ENCODE measurements at regions not wholly inside any gene's neighbourhood (a gene's known extent, or its start where the extent isn't known, plus 50 kb on each side); places are given as distances from the start of the nearest gene placed in this dataset.

GRCh38 chr9:1757186-1757585 is 258.0 kb upstream of the SMARCA2 start (continued):
- TF ChIP-seq USF2 (IDR thresholded peaks at IDR 0.05) = no peak
- TF ChIP-seq ZSCAN20 (CRISPR knock-in tag; IDR thresholded peaks at IDR 0.05) = no peak
- no peak for TF ChIP-seq BCL3 (IDR thresholded peaks at IDR 0.05)
- TF ChIP-seq POLR2A (IDR thresholded peaks at IDR 0.05; ENCODE audit: low read length) = no peak
- no peak for TF ChIP-seq MAFK (IDR thresholded peaks at IDR 0.05; ENCODE audit: partially characterized antibody)
- TF ChIP-seq HDAC2 (IDR thresholded peaks at IDR 0.05) = no peak
- no peak for TF ChIP-seq MAX (IDR thresholded peaks at IDR 0.05)

GRCh38 chr9:1759009-1759408 is 256.1 kb upstream of the SMARCA2 start:
- Histone ChIP-seq H3K4me2 (no peak overlapping the region), H3K4me1 (no peaks in the 10 kb centered on the region), H3K9me3 (no peaks in the 10 kb centered on the region), H3K27ac (no peak overlapping the region), H3K4me3 (no peak overlapping the region)
- CTCF ChIA-PET = no interaction called here
- TF ChIP-seq HMGXB4 (CRISPR knock-in tag; IDR thresholded peaks at IDR 0.05; ENCODE audit: borderline replicate concordance) = no peak
- no peak for TF ChIP-seq KDM1A (IDR thresholded peaks at IDR 0.05; ENCODE audit: low read depth)
- TF ChIP-seq RARB (CRISPR knock-in tag; IDR thresholded peaks at IDR 0.05) = no peak
- TF ChIP-seq JUN (IDR thresholded peaks at IDR 0.05) = no peak
- TF ChIP-seq KDM5A (IDR thresholded peaks at IDR 0.05) = no peak
- no peak for TF ChIP-seq NPAS2 (CRISPR knock-in tag; IDR thresholded peaks at IDR 0.05; ENCODE audit: borderline replicate concordance)
- no peak for TF ChIP-seq HEYL (CRISPR knock-in tag; IDR thresholded peaks at IDR 0.05)
- TF ChIP-seq EP300 (IDR thresholded peaks at IDR 0.05) = no peak
- no peak for TF ChIP-seq BHLHE40 (IDR thresholded peaks at IDR 0.05; ENCODE audit: low read depth, low read length)
- TF ChIP-seq HOXA7 (CRISPR knock-in tag; IDR thresholded peaks at IDR 0.05) = no peak
- TF ChIP-seq ZC3H11A (IDR thresholded peaks at IDR 0.05) = no peak
- no peak for TF ChIP-seq MAX (IDR thresholded peaks at IDR 0.05)
- no peak for TF ChIP-seq MAFK (IDR thresholded peaks at IDR 0.05; ENCODE audit: partially characterized antibody)
- no peak for TF ChIP-seq HES2 (IDR thresholded peaks at IDR 0.05)
- ATAC-seq (no peak), DNase-seq (ENCODE audit: low read depth in 1 of 2, low spot score in 1 of 2) (peak in 1 of 2 experiments; percentile 1), FAIRE-seq (no peak)
- WGBS (ENCODE audit: missing lambda C conversion rate) = 0% methylated on average over 2 of the region's 2 CpGs
- POLR2A ChIA-PET = no interaction called here

GRCh38 chr9:1759771-1760300 is 255.3 kb upstream of the SMARCA2 start:
- ChIA-PET POLR2A (no interaction called here), CTCF (no interaction called here)
- FAIRE-seq = no peak
- WGBS (ENCODE audit: missing lambda C conversion rate) = 1% methylated on average over 5 of the region's 5 CpGs
- H3K4me3 ChIP-seq = no peak overlapping the region
- H3K4me2 ChIP-seq = no peak overlapping the region
- DNase-seq (ENCODE audit: low read depth in 1 of 2, low spot score in 1 of 2) = no peak
- no peaks in the 10 kb centered on the region for H3K9me3 ChIP-seq
- ATAC-seq = no peak
- no peaks in the 10 kb centered on the region for H3K4me1 ChIP-seq
- TF ChIP-seq MAFK (IDR thresholded peaks at IDR 0.05; ENCODE audit: partially characterized antibody) = no peak
- no peak overlapping the region for H3K27ac ChIP-seq

- Histone ChIP-seq H3K4me2 (no peak overlapping the region), H3K4me1 (no peaks in the 10 kb centered on the region), H3K4me3 (no peak overlapping the region), H3K9me3 (no peaks in the 10 kb centered on the region), H3K27ac (no peak overlapping the region)
- DNase-seq (ENCODE audit: low read depth in 1 of 2, low spot score in 1 of 2) = no peak
- CTCF ChIA-PET = no interaction called here
- FAIRE-seq = no peak
- POLR2A ChIA-PET = no interaction called here
- 5% methylated on average over 4 of the region's 4 CpGs for WGBS (ENCODE audit: missing lambda C conversion rate)
- no peak for TF ChIP-seq FOSB (CRISPR knock-in tag; IDR thresholded peaks at IDR 0.05)
- no peak for TF ChIP-seq KDM5A (IDR thresholded peaks at IDR 0.05)
- no peak for TF ChIP-seq CHD2 (IDR thresholded peaks at IDR 0.05; ENCODE audit: low read length, partially characterized antibody)
- no peak for TF ChIP-seq NR3C1 (IDR thresholded peaks at IDR 0.05)
- no peak for TF ChIP-seq CBX2 (IDR thresholded peaks at IDR 0.05; ENCODE audit: borderline replicate concordance, low read depth)
- TF ChIP-seq NFE2L2 (conservative IDR thresholded peaks at IDR 0.05; ENCODE audit: low read length) = no peak
- TF ChIP-seq HOXB13 (CRISPR knock-in tag; IDR thresholded peaks at IDR 0.05; ENCODE audit: low read depth) = no peak
- no peak for TF ChIP-seq MAZ (IDR thresholded peaks at IDR 0.05; ENCODE audit: borderline replicate concordance, low read depth, low read length)
- TF ChIP-seq HDAC2 (IDR thresholded peaks at IDR 0.05) = no peak
- no peak for TF ChIP-seq ZSCAN20 (CRISPR knock-in tag; IDR thresholded peaks at IDR 0.05)
- no peak for TF ChIP-seq HOXB5 (CRISPR knock-in tag; IDR thresholded peaks at IDR 0.05)
- no peak for TF ChIP-seq RAD21 (conservative IDR thresholded peaks at IDR 0.05 in 1 of 2, IDR thresholded peaks at IDR 0.05 in 1 of 2)
- TF ChIP-seq ZC3H11A (IDR thresholded peaks at IDR 0.05) = no peak
- TF ChIP-seq RFX5 (IDR thresholded peaks at IDR 0.05) = no peak
- no peak for ATAC-seq
Observed at GRCh38 chr9:1761807-1762206, 253.3 kb upstream of the SMARCA2 start.

Data from A549 (cell line).